ENCODE measurements at regions not wholly inside any gene's neighbourhood (a gene's known extent, or its start where the extent isn't known, plus 50 kb on each side); places are given as distances from the start of the nearest gene placed in this dataset.
"Not testable (repeated sequence)": the region's sequence is repeated elsewhere in the genome, so short reads cannot be mapped to it uniquely, and the experiment has no call there.

GRCh38 chr20:52008874-52009273, 182.7 kb downstream of the ZFP64 start:
- DNase-seq (ENCODE audit: low spot score): no peak

GRCh38 chr20:52004715-52005114, 186.9 kb downstream of the ZFP64 start:
- no peak for DNase-seq (ENCODE audit: low spot score)

- no peak for DNase-seq (ENCODE audit: low spot score)
Observed at GRCh38 chr20:52004018-52004417, 187.6 kb downstream of the ZFP64 start.

- DNase-seq (ENCODE audit: low spot score): no peak
Observed at GRCh38 chr20:52003415-52003814, 188.2 kb downstream of the ZFP64 start.

GRCh38 chr20:52001999-52002666, 189.4 kb downstream of the ZFP64 start:
- DNase-seq (ENCODE audit: low spot score): peak; percentile 83

GRCh38 chr20:51997281-51997936, 194.2 kb downstream of the ZFP64 start:
- not testable (repeated sequence) for DNase-seq (ENCODE audit: low spot score)

GRCh38 chr20:51995551-51995951, 193.2 kb upstream of the SALL4 start:
- DNase-seq (ENCODE audit: low spot score): peak; percentile 43

- DNase-seq (ENCODE audit: low spot score): peak; percentile 41
Observed at GRCh38 chr20:51994751-51995417, 192.6 kb upstream of the SALL4 start.

- no peak for DNase-seq (ENCODE audit: low spot score)
Observed at GRCh38 chr20:51987812-51988211, 185.5 kb upstream of the SALL4 start.

GRCh38 chr20:51985013-51985415, 182.7 kb upstream of the SALL4 start:
- DNase-seq (ENCODE audit: low spot score): peak; percentile 87

- no peak for DNase-seq (ENCODE audit: low spot score)
Observed at GRCh38 chr20:51980277-51980676, 178.0 kb upstream of the SALL4 start.

GRCh38 chr20:51979226-51979625, 176.9 kb upstream of the SALL4 start:
- DNase-seq (ENCODE audit: low spot score): no peak

- no peak for DNase-seq (ENCODE audit: low spot score)
Observed at GRCh38 chr20:51978070-51978501, 175.8 kb upstream of the SALL4 start.

GRCh38 chr20:51972056-51972455, 169.7 kb upstream of the SALL4 start:
- no peak for DNase-seq (ENCODE audit: low spot score)

- no peak for DNase-seq (ENCODE audit: low spot score)
Observed at GRCh38 chr20:51970858-51971257, 168.5 kb upstream of the SALL4 start.

GRCh38 chr20:51969191-51969590, 166.9 kb upstream of the SALL4 start:
- no peak for DNase-seq (ENCODE audit: low spot score)

- no peak for DNase-seq (ENCODE audit: low spot score)
Observed at GRCh38 chr20:51968151-51968550, 165.8 kb upstream of the SALL4 start.

- DNase-seq (ENCODE audit: low spot score): peak; percentile 80
Observed at GRCh38 chr20:51966296-51966971, 164.1 kb upstream of the SALL4 start.

- DNase-seq (ENCODE audit: low spot score): no peak
Observed at GRCh38 chr20:51961964-51962761, 159.8 kb upstream of the SALL4 start.

- no peak for DNase-seq (ENCODE audit: low spot score)
Observed at GRCh38 chr20:51960047-51960675, 157.8 kb upstream of the SALL4 start.

GRCh38 chr20:51959066-51959542, 156.8 kb upstream of the SALL4 start:
- DNase-seq (ENCODE audit: low spot score): no peak

Measured in H4 (cell line).